Epithelial cell of esophagus (primary cell): ENCODE measurements at regions not wholly inside any gene's neighbourhood (a gene's known extent, or its start where the extent isn't known, plus 50 kb on each side); places are given as distances from the start of the nearest gene placed in this dataset.

Experiments used
- DNase-seq: peaks from one replicate; pipeline ENCODE4 v3.0.0; 2010; ENCODE audit warnings: low read depth
- H3K4me3 ChIP-seq: 2 replicates; pipeline ENCODE4 v1.5.1; 2011; ENCODE audit warnings: mild to moderate bottlenecking, low read length, control low read depth
- CTCF ChIP-seq: IDR thresholded peaks from 2 replicates; pipeline ENCODE4 v1.5.1; 2011; ENCODE audit warnings: low read depth, mild to moderate bottlenecking, low read length, control low read depth, inconsistent platforms; ENCODE audit not compliant: insufficient read depth; ENCODE audit errors: missing control alignments

GRCh38 chr12:75703131-75703530 lies 191.7 kb upstream of the KRR1 start:
- no peak for DNase-seq
- TF ChIP-seq CTCF, result no peak

DNA sequence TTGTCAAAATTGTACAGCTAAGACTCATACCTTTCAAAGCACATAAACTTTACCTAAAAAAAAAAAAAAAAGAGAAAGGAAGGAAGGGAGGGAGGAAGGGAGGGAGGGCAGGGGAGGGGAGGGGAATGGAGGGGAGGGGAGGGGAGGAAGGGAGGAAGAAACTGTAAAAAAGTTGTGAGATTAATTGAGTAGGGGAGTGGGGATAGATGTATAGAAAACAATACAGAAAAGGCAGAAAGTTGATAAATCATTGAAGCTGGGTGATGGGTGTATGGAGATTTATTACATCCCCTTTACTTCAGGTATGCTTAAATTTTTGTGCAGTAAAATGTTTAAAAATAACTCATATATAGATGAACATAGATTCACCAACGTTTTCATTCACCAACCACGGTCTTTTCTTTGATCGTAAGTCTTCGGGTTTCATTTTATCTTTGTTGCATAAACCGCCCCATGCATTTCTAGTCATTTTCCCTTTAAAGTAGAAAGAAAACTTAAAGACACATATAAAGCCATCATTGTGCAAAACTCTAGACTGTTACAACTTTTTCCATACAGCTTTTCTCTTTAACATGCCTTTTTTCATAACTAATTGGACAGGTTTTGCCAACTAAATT lies 191.2 kb upstream of the KRR1 start:
- no peak for DNase-seq
- H3K4me3 ChIP-seq, result no peak overlapping the region
- no peak for TF ChIP-seq CTCF

More at GRCh38 chr12:75703131-75703530, 191.7 kb upstream of the KRR1 start:
- H3K4me3 ChIP-seq, result no peak overlapping the region

DNA sequence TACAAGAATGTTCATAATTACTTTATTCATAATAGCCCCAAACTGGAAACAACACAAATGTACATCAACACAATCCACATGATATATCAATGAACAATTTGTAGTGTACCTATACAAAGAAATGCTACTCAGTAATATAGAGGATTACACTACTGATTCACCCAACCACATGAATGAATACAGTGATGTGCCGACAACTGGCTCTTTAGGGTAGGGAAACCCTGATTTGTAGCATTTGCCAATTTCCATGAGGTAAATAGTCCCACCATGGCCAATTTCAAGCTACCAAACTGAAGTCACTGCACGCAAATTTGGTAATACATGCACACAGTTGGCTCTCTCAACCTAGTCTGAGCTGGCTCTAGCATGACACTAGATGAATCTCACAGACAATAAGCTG lies 190.4 kb upstream of the KRR1 start:
- DNase-seq, result no peak
- no peak overlapping the region for H3K4me3 ChIP-seq
- TF ChIP-seq CTCF, result no peak

DNA sequence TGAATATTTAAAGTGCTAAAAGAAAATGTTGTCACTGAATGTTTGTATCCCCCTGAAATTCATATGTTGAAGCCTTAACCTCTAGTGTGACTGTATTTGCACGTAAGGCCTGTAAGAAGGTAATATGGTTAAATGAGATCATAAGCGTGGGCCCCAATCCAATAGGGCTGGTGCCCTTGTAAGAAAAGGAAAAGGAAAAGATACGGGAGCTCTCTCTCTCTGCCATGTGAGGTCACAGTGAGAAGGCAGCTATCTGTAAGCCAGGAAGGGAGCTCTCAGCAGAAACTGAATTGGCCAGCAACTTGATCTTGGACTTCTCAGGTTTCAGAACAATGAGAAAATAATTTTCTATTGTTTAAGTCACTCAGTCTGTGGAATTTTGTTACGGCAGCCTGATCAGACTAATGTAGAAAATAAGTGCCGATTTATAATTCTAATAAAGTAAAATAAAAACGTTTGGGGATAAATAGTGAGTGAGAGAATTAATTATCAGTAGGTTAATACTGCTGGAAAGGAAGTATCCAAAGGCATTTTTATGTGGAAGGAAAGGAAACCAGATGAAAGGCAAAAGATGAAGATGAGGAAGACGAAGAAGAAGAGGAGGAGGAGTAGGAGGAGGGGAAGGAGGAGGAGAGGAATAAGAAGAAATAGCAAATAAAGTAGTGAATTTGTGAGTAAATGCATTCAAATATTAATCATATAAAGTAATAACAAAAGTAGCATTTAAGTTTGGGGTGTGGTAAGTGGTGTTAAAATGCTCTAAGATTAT lies 188.5 kb upstream of the KRR1 start:
- no peak overlapping the region for H3K4me3 ChIP-seq
- no peak for TF ChIP-seq CTCF
- no peak for DNase-seq

- no peak overlapping the region for H3K4me3 ChIP-seq
- no peak for DNase-seq
- TF ChIP-seq CTCF, result no peak
Observed at GRCh38 chr12:75699251-75699650, 187.8 kb upstream of the KRR1 start.

DNA sequence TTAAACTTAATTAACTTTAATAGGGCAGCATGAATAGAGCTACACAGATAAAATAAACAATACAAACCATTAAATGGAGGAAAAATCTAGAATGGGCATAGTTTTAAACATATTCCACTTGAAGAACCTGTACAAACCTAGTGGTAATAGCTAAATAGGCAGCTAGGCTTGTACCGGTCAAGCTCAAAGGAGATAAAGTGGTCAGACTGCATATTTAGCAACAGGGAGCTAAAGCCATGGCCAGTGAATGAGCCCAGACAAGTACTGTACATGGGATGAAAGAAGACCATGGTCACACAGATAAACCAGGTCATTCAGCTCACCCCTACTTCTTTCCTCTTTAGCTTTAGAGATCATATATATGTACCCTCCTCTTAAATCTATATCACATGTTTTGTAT lies 186.6 kb upstream of the KRR1 start:
- no peak overlapping the region for H3K4me3 ChIP-seq
- TF ChIP-seq CTCF, result no peak

DNA sequence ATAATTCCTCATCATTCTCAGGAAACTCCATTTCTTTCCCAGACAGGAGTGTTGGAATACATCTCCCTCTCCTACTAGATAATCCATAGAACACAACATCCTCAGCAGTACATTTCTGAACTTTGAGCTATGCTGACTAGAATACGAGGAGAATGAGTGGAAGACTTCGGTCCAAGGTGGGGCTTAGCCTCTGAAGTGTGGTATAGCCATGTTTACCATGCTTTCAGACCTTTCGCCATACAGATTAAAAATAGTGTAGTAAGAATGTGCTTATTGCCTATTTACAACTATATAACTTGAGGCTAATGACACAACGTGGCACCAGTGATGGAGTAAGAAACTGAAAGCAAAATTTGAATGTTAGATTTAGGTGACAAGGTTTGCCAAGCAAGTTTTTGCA lies 184.5 kb upstream of the KRR1 start:
- no peak overlapping the region for H3K4me3 ChIP-seq
- DNase-seq, result no peak
- no peak for TF ChIP-seq CTCF

More for the DNA sequence above, 186.6 kb upstream of the KRR1 start:
- no peak for DNase-seq
